ENCODE measurements at regions not wholly inside any gene's neighbourhood (a gene's known extent, or its start where the extent isn't known, plus 50 kb on each side); places are given as distances from the start of the nearest gene placed in this dataset.

DNA sequence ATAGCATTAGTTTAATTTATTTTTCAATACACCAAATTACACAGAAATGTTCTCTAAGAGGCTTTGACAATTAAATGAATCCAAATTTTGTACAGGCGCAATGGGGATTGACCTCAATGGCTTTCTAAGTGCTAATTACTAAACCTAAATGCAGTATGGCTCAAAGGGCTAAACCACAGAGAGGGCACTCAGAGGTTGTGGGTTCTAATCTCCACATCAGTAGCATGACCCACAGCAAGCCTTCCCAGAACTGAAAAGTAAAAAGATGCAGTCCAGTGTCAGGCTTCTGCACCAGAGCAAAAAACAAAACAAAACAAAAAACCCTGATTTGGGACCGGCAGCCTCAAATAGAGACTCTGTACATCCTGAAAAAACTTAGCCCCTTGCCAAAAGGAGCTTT, 579.2 kb upstream of the PKN2 start:
- DNase-seq, result no peak

DNA sequence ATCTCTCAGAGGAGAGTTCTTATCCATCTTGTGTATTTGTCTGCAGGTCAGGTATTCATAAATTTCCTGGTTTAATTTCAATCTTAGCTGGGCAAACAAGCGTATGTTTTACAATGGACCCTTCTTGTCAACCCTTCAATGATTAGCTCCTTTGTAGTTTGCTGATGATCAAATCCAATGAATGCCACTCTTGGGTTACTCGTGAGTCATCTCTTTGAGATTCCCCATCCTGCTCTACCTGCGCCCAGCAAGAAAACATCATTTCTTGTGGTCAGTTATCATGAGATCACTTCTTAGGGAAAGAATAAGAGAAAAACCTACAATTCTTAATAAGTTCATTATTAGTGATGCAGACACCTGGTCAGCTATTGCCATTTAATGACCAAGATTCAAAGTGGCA, 572.3 kb upstream of the PKN2 start:
- DNase-seq, result no peak

DNA sequence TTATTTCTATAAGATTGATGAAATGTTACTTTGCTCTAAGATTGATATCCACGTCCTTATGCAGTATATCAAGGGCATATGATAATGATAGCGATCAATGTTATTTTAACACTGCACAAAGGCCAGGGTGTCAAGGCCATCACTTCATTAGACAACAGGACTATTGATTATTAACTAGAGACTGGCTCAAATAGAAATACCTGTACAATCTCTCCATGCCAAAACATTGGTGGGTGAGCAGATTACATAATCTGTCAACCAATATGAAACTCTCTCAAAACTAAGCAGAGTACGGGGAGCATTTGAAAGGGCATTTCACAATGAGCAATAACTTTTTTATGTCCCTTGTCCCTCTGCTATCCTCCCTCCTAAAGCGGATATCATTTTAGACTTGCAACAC, 566.5 kb upstream of the PKN2 start:
- no peak for DNase-seq

DNA sequence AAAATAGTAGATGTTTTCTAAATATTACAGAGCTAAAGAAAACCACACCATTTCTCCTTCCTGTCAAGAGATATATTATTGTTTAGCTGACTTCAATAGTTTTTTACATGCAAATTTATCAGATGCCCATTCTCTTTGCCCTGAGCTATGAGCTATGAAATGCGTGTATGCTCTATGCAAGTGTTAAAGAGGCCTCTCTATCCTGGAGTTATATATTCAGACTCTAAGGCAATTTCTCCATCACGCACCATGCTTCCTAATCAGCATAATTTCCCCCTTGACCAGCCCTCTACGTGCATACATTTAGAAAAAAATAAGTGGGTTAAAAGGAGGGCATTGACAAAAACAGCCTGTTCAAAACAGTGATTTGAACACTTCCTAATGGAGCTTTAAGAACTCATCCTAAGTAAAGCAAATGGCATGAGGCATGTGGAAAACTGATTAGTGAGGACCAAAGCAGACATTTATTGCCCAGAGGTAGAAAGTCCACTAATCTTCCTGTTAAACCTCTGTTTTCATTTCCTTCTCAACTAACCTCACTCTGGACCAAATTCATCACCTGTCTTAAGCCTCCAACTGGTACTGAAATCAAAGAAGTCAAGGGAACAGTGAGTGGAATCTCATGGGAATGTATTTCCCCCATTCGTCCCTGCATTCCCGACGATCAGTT, 565.8 kb upstream of the PKN2 start:
- no peak for DNase-seq

DNA sequence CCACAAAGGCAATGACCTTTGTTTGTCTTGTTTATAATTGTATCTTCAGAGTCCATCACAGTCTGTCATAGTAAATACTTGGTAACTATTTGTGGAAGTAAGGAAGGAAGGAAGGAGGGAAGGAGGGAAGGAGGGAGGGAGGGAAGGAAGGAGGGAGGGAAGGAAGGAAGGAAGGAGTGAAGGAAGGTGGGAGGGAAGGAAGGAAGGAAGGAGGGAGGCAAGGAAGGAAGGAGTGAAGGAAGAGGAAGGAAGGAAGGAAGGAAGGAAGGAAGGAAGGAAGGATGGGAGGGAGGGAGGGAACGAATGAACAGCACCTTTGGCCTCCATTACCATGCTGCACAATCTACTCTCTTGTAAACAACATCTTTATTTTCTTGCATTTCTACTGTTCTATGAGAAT, 559.5 kb upstream of the PKN2 start:
- DNase-seq, result no peak

DNA sequence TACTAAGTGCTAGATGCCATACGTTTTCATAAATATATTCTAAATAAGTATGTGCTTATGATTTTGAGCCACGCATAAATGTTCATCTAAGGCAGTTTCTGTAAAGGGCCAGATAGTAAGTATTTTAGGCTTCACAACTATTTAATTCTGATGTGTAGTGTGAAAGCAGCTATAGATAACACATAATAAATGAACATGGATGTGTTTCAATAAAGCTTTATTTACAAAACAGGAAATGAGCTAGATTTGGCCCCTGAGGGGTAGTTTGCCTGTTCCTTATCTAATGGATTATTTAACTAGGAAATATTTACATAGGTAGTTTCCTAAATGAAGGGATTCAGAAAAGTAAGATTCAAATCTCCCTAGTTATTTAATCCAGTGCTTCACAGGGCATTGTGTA, 557.6 kb upstream of the PKN2 start:
- DNase-seq, result no peak

DNA sequence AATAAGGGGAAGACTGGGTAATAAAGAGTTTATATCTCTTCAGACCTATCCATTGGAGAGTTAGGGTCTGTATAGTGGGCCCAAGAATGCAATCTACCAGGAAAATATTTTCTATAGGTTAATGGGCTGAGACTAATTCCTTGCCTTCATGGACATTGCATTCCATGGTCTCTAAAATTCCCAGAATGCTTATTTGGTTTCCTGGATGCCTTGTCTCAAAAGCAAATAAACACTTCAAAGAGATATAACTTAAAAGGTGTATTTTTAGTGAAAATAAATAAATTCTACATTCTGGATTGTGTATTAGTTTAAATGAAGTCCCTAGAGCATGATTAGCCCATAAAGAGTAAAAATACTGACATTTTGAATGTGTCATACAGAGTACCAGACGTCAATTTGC, 550.1 kb upstream of the PKN2 start:
- no peak for DNase-seq

DNA sequence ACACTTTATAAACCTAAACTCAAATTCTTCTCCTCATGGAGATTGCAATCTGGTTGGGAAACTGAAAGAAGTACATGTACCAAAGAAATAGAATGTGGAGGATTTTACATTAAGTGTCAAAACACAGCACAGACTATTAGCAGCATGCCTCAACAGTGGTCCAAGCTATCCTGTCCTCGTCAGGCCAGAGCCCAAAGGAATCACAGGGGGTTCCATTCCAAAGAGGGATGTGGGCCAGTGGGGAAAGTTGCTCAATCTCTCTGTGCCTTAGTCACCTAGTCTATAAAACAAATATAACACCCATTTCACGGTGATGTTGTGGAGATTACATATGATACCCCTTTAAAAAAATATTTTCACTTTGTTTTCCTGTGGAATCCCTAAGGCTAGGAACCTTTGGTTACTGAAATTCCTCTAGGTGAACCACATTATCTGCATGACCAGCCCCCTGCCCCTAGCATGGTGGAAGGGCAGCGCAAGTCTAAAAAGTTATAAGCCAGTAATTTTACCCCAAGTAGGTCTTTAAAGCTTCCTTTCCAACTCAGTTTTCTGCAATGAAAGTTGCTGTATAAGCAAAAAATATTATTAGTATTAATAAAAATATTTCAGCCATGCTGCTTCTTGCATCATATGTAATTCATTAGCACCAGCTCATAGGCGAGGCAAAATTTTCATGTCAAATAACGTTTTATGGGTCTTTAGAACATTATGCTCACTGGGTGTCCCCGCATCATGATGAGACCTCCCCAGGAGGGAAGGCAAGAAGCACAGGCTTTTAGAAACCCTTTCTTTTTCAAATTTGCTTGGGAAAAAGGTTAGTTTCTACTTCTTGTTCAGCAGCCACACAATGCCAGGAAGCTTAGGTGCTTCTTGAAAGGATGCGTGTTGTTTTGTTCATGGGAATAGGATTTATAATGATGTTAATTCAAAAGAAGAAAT, 548.8 kb upstream of the PKN2 start:
- no peak for DNase-seq

DNA sequence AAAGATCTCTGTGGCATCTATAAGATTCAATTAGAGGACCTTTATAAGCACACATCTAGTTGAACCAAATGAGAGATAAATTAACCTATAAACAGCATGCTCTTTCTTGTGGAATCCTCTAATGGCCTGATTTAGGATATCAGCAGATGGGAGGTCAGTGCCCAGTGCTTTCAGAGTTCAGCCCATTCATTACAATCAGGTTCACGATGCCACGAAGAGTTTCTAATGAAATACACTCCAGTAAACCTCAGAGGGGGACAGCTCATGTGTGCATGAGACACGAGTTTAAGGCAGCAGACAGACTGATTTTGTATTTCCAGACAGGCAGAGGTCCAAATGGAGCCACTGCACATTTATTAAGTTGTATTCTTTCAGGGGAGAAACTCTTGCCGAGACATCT, 544.4 kb upstream of the PKN2 start:
- DNase-seq, result no peak

DNA sequence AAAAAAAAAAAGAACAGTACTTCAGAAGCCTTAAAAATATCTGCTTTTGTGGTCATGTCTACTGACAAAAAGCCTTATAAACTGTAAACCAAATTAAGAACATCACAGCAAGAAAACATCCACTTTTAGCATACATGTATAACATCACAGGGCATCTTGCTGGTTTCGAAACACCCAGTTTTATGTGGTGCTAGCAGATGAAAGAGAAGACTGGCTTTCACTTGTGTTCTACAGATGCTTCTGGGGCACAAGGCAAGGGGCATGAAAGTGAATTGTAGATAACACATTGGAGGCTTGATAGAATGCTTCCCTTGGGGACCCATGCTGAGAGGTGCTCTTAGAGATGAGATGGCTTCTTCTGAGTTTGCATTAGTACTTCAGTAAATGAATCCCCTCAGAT, 543.7 kb upstream of the PKN2 start:
- DNase-seq, result no peak

DNA sequence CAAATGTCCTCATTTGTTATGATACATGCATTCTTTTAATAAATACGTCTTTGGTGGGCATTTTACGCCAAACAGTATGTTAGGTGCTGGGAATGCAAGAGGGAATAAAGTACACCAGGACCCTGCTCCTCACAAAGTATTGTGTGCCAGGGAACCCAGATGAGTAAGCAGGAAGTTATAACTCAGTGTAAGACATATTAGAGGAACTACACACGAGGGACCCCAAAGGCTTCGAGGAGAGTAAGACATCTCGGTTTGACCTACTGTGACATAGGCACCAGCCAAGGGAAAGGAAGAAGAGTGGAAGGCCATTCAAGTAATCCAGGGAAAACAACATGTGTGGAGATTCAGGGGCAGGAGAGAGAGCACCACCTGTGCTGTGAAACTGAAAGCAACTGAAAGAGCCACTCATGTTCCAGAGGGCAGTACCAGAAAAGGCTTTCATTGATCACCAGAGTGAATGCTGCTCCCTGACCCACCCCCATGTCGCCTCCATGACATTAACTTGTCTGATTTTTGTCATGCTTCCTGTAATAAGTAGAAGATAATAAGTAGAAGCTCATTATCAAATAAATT, 542.5 kb upstream of the PKN2 start:
- DNase-seq, result no peak

DNA sequence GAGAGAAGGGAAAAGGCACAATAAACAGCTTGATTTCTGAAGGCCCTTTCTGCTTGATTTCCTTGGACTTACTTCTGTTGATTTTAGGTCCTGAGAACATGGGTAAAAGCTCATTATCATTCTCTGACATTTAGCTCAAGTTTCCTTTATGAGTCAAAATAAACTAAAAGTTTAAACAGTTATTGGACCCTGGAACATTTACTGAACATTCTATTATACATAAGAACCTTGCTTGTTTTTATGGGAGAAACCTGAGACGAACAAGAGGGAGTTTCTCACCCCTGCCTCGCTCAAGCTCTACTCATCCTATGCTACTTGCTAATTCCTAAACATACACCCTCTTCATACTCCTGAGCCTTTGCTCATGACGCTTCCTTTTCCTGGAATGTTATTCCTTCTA, 538.3 kb upstream of the PKN2 start:
- no peak for DNase-seq

DNA sequence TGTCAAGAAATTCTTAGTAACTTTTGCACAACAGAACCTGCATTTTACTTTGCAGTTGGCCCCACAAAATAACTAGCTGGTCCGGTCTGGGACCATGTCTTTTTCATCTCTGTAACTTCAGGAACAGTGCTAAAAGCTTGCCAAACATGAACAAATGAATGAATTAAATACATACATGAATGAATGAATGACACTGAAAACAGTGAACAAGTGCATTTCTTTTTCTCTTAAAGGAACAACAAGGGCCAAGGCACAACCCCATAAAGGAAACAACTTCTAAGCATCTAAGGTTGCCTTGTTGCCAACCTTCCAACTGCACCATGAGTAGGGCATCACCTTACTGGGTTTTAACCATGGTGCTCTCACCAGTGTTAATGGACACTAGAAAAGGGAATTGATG, 534.4 kb upstream of the PKN2 start:
- no peak for DNase-seq

DNA sequence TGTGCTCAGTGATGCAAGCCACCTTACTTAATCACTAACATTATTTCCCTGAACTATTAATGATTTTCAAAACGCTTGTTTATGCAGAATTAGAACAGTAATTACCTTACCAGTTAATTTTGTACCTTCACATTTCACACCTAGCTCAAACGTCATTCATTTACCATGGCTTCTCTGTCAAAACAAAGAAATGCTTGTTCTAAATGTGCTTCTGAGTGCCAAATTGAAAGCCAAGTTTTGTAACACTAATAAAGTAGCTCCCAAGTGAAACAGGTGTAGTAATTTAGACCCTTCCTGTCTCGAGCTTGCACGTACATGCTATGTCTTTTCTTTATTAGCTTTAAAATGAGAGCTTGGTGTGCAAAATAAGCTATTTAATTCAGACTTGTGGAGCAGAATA, 533.7 kb upstream of the PKN2 start:
- no peak for DNase-seq

DNA sequence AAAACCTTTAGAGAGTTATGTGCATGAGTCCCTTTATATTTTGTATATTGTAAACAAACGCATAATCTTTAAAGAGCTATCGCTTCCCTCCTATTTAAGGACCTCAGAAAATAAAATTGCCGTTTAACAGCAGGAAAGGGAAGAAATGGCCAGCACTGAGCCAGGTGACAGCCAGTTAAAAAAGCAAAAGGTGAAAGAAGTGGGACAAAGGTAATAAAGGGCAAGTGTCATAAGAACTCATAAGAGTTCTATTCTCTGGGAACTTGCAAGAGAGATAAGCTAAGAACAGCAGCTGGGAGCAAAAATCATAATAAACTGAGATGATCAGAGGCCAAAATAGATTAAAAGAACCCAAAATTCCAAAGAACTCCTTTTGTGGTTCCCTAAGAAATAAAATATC, 520.9 kb upstream of the PKN2 start:
- DNase-seq, result no peak

DNA sequence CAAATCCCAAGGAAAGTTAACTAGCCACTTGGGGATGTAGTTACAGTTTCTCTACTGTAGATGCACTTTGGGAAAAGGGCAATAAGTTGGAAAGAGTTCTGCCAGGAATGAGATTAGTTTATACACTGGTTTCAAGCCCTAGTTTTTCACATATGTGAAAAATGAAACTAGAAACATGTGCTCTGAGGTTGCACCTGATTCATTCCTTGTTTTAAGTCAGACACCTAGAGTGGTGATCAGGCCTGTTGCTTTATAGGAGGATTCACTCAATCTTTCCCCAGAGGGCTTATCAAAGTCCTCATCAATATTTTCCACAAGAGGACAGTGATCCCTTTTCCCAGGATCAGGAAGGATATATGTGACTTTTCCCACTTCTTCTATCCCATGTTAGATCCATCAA, 515.9 kb upstream of the PKN2 start:
- no peak for DNase-seq

DNA sequence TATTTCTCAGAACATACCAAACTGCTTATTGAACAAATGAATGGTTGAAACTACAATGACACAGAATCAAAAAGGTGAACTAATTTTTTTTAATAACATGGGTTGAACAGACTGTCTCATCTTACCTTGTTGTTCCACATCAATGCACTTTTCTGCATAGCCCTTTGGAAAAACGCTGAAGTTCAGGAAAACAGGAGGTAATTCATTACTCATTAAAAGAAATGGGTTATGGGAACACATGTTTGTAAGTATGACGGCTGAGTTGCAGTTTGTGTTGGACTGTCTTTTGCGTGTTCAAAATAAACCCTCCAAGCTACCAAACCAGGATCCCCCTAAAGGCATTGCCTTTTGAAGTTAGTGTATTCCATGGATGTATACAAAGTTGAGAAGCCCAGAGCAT, 514.9 kb upstream of the PKN2 start:
- DNase-seq, result no peak

DNA sequence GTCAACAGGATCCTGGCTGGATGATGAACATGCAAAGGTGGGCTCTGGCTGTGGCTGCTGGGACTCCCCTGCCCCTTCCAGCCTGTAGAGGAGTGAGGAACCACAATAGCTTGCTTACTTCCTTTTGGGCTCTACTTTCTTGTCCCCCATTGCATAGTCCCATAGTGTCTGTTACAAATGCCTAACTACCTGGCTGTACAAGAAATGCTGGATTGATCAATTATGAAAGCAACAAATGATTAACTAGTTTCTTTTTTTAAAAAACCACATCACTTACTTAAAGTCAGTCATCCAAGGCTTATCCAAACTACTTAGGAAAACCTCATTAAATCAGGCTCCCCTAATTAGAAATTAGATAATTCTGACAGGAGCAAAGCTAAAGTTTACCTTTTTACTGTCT, 514.1 kb upstream of the PKN2 start:
- DNase-seq, result no peak

DNA sequence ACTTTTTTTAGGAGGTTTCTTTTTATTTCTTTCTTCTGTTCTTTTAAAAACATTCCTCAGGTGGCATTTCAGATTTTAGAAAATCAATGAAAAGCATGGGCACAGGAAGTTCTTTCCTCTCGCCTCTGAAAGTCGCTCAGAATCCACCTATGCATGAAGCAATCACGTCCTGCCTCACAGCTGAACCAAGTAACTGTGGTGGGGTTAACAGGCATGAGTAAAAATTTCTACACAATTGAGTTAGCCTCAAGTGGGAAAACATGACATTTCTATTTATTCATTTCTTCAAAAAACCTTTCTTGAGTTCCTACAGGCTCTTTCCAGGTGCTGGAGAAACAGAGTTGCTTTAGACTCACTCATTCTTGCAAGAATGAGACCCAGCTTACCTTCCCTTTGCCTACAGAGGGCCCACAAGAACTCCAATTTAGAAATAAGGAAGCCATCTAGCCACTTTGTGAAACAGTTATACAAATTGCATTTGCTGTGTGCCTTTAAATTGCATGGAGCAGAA, 508.9 kb upstream of the PKN2 start:
- no peak for DNase-seq

DNA sequence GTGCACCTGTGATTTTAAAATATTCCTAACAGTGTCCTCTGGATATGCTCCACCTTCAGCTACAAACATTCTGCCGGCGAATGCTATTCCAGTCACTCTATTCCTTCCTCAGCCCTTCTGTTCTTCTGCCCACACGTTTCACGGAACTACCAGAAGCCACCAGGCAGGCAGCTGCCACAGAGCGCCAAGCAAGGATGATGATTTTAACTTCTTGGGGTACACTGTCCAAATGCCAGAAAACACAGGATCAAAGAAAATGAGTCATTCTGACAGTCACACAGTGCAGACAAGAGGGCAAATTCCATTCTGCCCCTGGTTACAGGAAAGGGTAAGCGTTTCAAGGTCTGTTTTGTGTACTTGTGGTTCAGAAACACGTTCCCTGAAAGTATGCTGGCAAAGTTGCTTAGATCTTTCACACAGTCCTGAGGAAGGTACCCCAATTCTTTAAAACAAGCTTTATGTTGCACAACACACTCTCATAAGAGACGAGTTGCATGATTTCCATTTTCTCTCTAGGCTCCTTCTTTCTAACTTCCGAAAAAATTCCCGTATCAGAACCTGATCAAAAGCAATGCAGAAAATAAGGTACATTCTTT, 508.3 kb upstream of the PKN2 start:
- no peak for DNase-seq

DNA sequence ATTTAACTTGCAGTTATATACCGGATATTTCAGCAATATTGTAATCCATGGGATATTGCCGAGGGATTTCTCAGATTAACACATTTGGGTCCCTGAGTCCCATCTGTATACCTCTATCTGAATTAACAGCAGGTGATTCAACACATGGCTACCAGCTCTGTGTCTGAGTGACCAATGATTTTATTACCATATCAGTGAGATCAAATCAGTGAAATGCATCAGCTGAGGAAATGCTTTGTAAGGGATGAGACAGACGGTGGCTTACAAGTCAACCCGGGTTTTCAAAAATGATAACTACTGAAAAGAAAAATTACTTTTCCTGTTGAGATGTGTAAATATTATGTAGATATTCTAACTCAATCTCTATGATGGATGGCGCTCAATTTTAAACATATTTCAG, 504.1 kb upstream of the PKN2 start:
- DNase-seq, result no peak

DNA sequence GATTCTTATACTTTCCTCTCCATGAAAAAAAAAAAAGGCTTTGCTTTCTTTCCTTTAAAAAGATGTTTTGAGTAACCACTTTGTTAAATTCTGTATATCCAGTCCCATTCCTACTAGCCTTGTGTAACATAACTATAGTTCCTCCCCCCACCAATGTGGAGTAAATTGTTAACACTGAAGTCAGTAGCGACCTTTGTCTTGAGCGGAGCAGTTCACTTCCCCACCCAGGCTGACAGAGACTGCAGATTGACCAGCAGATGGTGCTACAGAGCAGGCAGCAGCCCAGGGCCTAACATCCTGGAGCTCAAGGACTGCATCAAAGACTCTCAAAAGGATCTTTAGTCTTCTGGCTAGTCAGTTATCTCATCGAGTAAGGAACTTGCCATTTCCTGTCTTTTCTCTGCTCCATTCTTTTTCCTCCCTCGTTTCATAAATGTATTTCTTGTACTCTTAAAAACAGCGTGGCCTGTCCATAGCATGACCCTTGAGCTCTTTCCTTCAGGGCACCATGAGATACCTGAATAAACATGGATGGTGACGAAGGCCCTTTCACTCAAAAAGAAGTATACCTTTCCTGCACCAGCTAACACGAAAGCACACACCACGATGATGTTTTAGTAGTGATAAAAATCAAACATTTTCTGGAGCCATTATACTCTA, 503.5 kb upstream of the PKN2 start:
- DNase-seq, result no peak

DNA sequence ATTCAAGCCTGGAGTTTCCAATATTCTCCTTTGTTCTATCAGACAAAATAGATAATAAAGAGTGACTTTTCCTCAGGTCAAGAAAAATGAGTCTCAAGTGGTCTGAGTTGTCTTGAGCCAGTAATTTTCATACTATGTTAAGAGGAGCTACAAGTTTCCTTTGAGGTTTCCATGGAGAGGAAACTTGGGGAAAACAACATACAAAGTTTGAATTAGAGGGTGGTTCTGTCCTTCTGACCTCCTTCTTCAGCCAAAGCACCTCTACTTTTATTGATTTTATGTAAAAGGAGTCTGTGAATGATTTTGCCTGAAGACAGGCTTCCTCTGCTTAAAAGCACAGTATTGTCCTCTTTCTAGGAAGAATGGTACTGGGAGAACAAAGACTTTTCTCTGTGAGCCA, 497.2 kb upstream of the PKN2 start:
- DNase-seq, result no peak
